ENCODE measurements at regions not wholly inside any gene's neighbourhood (a gene's known extent, or its start where the extent isn't known, plus 50 kb on each side); places are given as distances from the start of the nearest gene placed in this dataset.

GRCh38 chr2:150663143-150663542 lies 175.7 kb upstream of the RND3 start:
- no peak for TF ChIP-seq CTCF (IDR thresholded peaks at IDR 0.05; ENCODE audit: low read depth, low read length, poor library complexity, severe bottlenecking)
- TF ChIP-seq EZH2phosphoT487 (IDR thresholded peaks at IDR 0.05; ENCODE audit: borderline replicate concordance, low read length): no peak

All from DOHH2 (cell line).